Testis (tissue), 2 donors: ENCODE measurements at regions not wholly inside any gene's neighbourhood (a gene's known extent, or its start where the extent isn't known, plus 50 kb on each side); places are given as distances from the start of the nearest gene placed in this dataset.

Experiments used
- POLR2A ChIP-seq: fragments of 450-650 bp; IDR thresholded peaks from one replicate; pipeline ENCODE4 v1.6.1; 2017; ENCODE audit warnings: antibody characterized with exemption, mild to moderate bottlenecking, moderate library complexity
- TF ChIP-seq, protein P1 (sequence below), 3 experiments: fragments of 450-650 bp in 2 of 3; fragments of 200-600 bp in 1 of 3; sonication (generic) in 1 of 3; IDR thresholded peaks; one replicate each; pipeline ENCODE4 v1.5.1; 2016 to 2019; ENCODE audit warnings: antibody characterized with exemption in 3 of 3, mild to moderate bottlenecking in 2 of 3, moderate library complexity in 1 of 3

DNA sequence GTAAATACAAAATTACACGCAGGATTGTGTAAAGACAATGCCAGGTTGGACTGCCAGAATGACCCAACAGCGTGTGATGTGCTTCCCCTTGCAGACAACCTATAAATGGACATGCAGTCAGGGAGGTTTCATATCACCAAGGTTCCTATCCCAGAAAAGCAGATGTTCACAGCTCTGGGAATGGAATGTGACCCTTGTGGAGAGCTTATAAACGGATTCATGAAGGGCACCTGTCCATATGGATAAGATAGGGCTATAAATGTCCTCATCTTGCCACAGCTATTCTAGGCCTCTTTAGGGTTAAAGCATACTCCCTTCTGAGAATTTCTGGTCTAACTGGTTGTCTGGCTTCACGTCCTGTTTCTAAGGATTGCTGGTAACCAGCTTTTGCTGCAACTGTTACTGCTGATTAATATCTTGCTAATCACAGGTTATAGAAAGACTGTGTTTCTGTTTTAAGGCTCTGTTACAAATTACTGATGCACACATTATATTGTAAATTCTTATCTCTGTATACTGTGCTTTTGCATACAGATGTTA lies 285.4 kb upstream of the HSFY2 start:
- TF ChIP-seq, protein P1, sequence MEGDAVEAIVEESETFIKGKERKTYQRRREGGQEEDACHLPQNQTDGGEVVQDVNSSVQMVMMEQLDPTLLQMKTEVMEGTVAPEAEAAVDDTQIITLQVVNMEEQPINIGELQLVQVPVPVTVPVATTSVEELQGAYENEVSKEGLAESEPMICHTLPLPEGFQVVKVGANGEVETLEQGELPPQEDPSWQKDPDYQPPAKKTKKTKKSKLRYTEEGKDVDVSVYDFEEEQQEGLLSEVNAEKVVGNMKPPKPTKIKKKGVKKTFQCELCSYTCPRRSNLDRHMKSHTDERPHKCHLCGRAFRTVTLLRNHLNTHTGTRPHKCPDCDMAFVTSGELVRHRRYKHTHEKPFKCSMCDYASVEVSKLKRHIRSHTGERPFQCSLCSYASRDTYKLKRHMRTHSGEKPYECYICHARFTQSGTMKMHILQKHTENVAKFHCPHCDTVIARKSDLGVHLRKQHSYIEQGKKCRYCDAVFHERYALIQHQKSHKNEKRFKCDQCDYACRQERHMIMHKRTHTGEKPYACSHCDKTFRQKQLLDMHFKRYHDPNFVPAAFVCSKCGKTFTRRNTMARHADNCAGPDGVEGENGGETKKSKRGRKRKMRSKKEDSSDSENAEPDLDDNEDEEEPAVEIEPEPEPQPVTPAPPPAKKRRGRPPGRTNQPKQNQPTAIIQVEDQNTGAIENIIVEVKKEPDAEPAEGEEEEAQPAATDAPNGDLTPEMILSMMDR (IDR thresholded peaks at IDR 0.05) = no peak
- TF ChIP-seq POLR2A = no peak
